K562 (cell line): ENCODE measurements at regions not wholly inside any gene's neighbourhood (a gene's known extent, or its start where the extent isn't known, plus 50 kb on each side); places are given as distances from the start of the nearest gene placed in this dataset.

Experiments
- ATAC-seq: fragments of 200-7000 bp; cut with Tn5 transposase; 3 replicates; pipeline ENCODE4 v1.9.1; 2020; ENCODE audit warnings: moderate library complexity
- BruUV-seq: library from RNA; stranded (reverse); fragments of 400-500 nt; replicated peaks from 2 replicates; lab custom pipeline; 2021; lab: Mats Ljungman, UMichigan
- CTCF ChIA-PET: fragments of 300-600 bp; formaldehyde crosslinking; extraction: SDS; loops from one replicate; lab custom pipeline; 2021; ENCODE audit warnings: low intra/inter-chr PET ratio; lab: Yijun Ruan, JAX
- POLR2A ChIA-PET: fragments of 300-600, 350-650 bp; sonication (Branson Sonifier 250); formaldehyde crosslinking; extraction: SDS; loops from one replicate; lab custom pipeline; 2021; ENCODE audit warnings: antibody characterized with exemption, inconsistent platforms; lab: Yijun Ruan, JAX
- DNase-seq, 4 experiments: peaks; one replicate each; pipeline versions ENCODE4 v3.0.0 to v3.0.0-alpha.2; 2011 to 2018; ENCODE audit warnings: low spot score in 3 of 4, mixed read lengths in 3 of 4; ENCODE audit errors: extremely low read depth in 1 of 4
- FAIRE-seq: peaks from 2 replicates; lab custom pipeline; 2011; peaks lifted over from hg19 to GRCh38; lab: Jason Lieb, UNC
- H2AFZ ChIP-seq: 2 replicates; pipeline ENCODE4 v1.6.0; 2011; ENCODE audit warnings: low read depth, low read length, control low read depth, inconsistent platforms
- H3K27ac ChIP-seq: fragments of 200-600 bp; 3 replicates; pipeline ENCODE4 v1.8.0; 2011; ENCODE audit warnings: low read depth, mild to moderate bottlenecking, control low read depth, inconsistent platforms, low read length, moderate library complexity, mixed read lengths; ENCODE audit errors: extremely low read depth
- H3K27me3 ChIP-seq, 2 experiments: fragments of 300-600 bp in 1 of 2; 2 replicates in 1 of 2; 3 replicates in 1 of 2; pipeline versions ENCODE4 v1.6.0 to v1.8.0; 2011; ENCODE audit warnings: inconsistent platforms in 2 of 2, low read length in 2 of 2, mild to moderate bottlenecking in 1 of 2, mixed read lengths in 1 of 2, moderate library complexity in 1 of 2; ENCODE audit not compliant: control insufficient read depth in 2 of 2, insufficient read depth in 2 of 2
- H3K36me3 ChIP-seq: fragments of 300-600 bp; 3 replicates; pipeline ENCODE4 v1.8.0; 2011; ENCODE audit warnings: mild to moderate bottlenecking, low read length, inconsistent platforms; ENCODE audit not compliant: control insufficient read depth, insufficient read depth
- H3K4me1 ChIP-seq, 2 experiments: fragments of 200-600 bp in 1 of 2; replicated peaks in 1 of 2; 2 replicates in 1 of 2; 3 replicates in 1 of 2; pipeline versions ENCODE4 v1.5.1 to v1.8.0; 2011; ENCODE audit warnings: inconsistent platforms in 2 of 2, low read length in 2 of 2, mild to moderate bottlenecking in 1 of 2, mixed read lengths in 1 of 2, moderate library complexity in 1 of 2; ENCODE audit not compliant: control insufficient read depth in 2 of 2, insufficient read depth in 2 of 2
- H3K4me2 ChIP-seq: 2 replicates; pipeline ENCODE4 v1.6.1; 2011; ENCODE audit warnings: low read length, control low read depth, inconsistent platforms, mixed read lengths; ENCODE audit not compliant: insufficient read depth
- H3K4me3 ChIP-seq: fragments of 200-600 bp; sonication (generic), shearing (Covaris generic); 2 replicates; pipeline ENCODE4 v1.5.1; 2016; ENCODE audit warnings: control low read depth, inconsistent platforms
- H3K79me2 ChIP-seq: fragments of 200-600 bp; 3 replicates; pipeline ENCODE4 v1.8.0; 2011; ENCODE audit warnings: low read length, inconsistent platforms; ENCODE audit not compliant: control insufficient read depth, insufficient read depth
- H3K9ac ChIP-seq, 2 experiments: 2 replicates each; pipeline versions ENCODE4 v1.6.0 to v1.6.1; 2011; ENCODE audit warnings: low read depth in 2 of 2, low read length in 2 of 2, control low read depth in 1 of 2, inconsistent platforms in 1 of 2, mild to moderate bottlenecking in 1 of 2, mixed read lengths in 1 of 2; ENCODE audit not compliant: insufficient read depth in 1 of 2
- H3K9me1 ChIP-seq: one replicate; pipeline ENCODE4 v1.6.0; 2011; ENCODE audit warnings: inconsistent platforms, mild to moderate bottlenecking, low read length, moderate library complexity; ENCODE audit not compliant: control insufficient read depth, insufficient read depth
- H3K9me3 ChIP-seq: replicated peaks from 2 replicates; pipeline ENCODE4 v1.5.1; 2011; ENCODE audit warnings: low read depth, low read length, inconsistent platforms; ENCODE audit not compliant: control insufficient read depth, insufficient read depth
- H4K20me1 ChIP-seq: replicated peaks from 2 replicates; pipeline ENCODE4 v1.6.1; 2011; ENCODE audit warnings: low read length, inconsistent platforms, mixed read lengths; ENCODE audit not compliant: control insufficient read depth, insufficient read depth
- CHCHD3 ChIP-seq: fragments of 250-450 bp; sonication (Bioruptor Pico); IDR thresholded peaks from 2 replicates; pipeline ENCODE4 v2.1.2; 2022; ENCODE audit warnings: mild to moderate bottlenecking
- DNMT1 ChIP-seq: fragments of 450-650 bp; IDR thresholded peaks from 2 replicates; pipeline ENCODE4 v1.6.1; 2016; ENCODE audit warnings: antibody characterized with exemption, mild to moderate bottlenecking
- EHMT2 ChIP-seq: fragments of 450-650 bp; IDR thresholded peaks from 2 replicates; pipeline ENCODE4 v1.6.1; 2018; ENCODE audit warnings: antibody characterized with exemption
- HDAC2 ChIP-seq: fragments of 450-650 bp; IDR thresholded peaks from 2 replicates; pipeline ENCODE4 v1.6.1; 2016; ENCODE audit warnings: mild to moderate bottlenecking
- POU5F1 ChIP-seq: fragments of 150-350 bp; IDR thresholded peaks from 2 replicates; pipeline ENCODE4 v1.6.1; 2014; ENCODE audit warnings: borderline replicate concordance, low read length, low read depth, mild to moderate bottlenecking; ENCODE audit not compliant: partially characterized antibody
- RFX1 ChIP-seq: fragments of 450-650 bp; IDR thresholded peaks from 2 replicates; pipeline ENCODE4 v1.6.1; 2016; ENCODE audit warnings: mild to moderate bottlenecking, moderate library complexity
- STAT5B ChIP-seq: fragments of 250-450 bp; sonication (Bioruptor Pico); IDR thresholded peaks from 2 replicates; pipeline ENCODE4 v1.8.0; 2021; ENCODE audit warnings: mild to moderate bottlenecking, inconsistent platforms
- XRCC4 ChIP-seq: IDR thresholded peaks from one replicate; pipeline ENCODE4 v1.6.1; 2011; ENCODE audit not compliant: insufficient read depth, insufficient read length; ENCODE audit errors: extremely low read depth
- WGBS: fragments of 100-300 bp; shearing (Covaris generic); methylation state at CpG from one replicate; pipeline ENCODE4 v1.1.6; 2016; ENCODE audit warnings: low coverage, mixed read lengths; ENCODE audit not compliant: insufficient coverage; ENCODE audit errors: missing lambda C conversion rate; 5-methylcytosine and 5-hydroxymethylcytosine counted together
- in situ Hi-C: fragments of 300-500 bp; cut with MboI; formaldehyde crosslinking; loops from 4 replicates; pipeline ENCODE4 v1.15.0; 2018; ENCODE audit warnings: inconsistent platforms, mixed read lengths
- intact Hi-C: fragments of 100-400 bp; cut with micrococcal nuclease; formaldehyde crosslinking; loops from 2 replicates; pipeline ENCODE4 v1.14.2; 2022
- TF ChIP-seq, protein P1 (sequence below), 2 experiments: fragments of 450-650 bp in 1 of 2; sonication (generic) in 1 of 2; formaldehyde crosslinking; conservative IDR thresholded peaks; 2 replicates each; pipeline versions ENCODE4 v1.4.0 to v1.8.1; 2020 to 2022; ENCODE audit warnings: mild to moderate bottlenecking in 1 of 2, missing genetic modification reagents in 1 of 2
- TF ChIP-seq, protein P2 (sequence below): fragments of 250-450 bp; sonication (Bioruptor Pico); IDR thresholded peaks from 2 replicates; pipeline ENCODE4 v1.8.0; 2021; ENCODE audit warnings: moderate library complexity, mild to moderate bottlenecking, inconsistent platforms

DNA sequence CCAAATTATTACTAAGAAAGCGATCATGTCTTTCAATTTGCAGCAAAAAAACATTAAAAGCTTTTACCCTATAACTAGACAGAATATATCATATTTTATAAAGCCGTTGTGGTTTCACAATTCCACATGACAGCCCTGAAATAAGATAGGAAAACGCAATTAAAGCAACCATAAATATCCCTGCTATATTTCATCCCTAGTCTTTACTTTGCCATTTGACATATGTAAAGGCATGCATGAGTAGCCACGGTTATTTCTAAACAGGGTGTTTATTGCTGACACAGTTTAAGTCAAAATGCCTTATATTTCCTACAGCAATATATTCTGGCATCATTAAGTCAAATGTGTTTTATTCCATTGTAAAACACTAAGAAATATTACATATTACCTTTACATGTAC is 239.9 kb downstream of the DSEL start (continued):
- TF ChIP-seq, protein P1, sequence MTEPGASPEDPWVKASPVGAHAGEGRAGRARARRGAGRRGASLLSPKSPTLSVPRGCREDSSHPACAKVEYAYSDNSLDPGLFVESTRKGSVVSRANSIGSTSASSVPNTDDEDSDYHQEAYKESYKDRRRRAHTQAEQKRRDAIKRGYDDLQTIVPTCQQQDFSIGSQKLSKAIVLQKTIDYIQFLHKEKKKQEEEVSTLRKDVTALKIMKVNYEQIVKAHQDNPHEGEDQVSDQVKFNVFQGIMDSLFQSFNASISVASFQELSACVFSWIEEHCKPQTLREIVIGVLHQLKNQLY (CRISPR knock-in tag; conservative IDR thresholded peaks at IDR 0.05): no peak
- no peak for TF ChIP-seq EHMT2
- TF ChIP-seq, all 486 proteins: peak for 0

DNA sequence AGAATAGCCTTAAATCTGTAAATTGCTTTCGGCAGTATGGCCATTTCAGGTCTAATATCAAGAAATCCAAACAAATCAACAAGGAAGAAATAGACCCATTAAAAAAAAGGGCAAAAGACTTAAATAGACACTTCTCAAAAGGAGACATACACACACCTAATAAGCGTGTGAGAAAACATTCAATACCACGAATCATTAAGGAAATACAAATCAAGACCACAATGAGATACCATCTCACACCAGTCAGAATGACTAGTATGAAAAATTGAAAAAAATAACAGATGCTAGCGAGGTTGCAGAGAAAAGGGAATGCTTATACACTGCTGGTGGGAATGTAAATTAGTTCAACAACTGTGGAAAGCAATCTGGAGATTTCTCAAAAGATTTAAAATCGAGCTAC is 243.2 kb downstream of the DSEL start:
- no peak overlapping the region for H3K9ac ChIP-seq
- H3K4me2 ChIP-seq: no peak overlapping the region
- DNase-seq (no peak), FAIRE-seq (no peak), ATAC-seq (no peak)
- intact Hi-C loops (no loop called here), in situ Hi-C loops (no loop called here)
- H3K27ac ChIP-seq: no peak overlapping the region
- H3K4me3 ChIP-seq: no peak overlapping the region
- H4K20me1 ChIP-seq: no peaks in the 10 kb centered on the region
- ChIA-PET CTCF (no interaction called here), POLR2A (no interaction called here)
- TF ChIP-seq, protein P2, sequence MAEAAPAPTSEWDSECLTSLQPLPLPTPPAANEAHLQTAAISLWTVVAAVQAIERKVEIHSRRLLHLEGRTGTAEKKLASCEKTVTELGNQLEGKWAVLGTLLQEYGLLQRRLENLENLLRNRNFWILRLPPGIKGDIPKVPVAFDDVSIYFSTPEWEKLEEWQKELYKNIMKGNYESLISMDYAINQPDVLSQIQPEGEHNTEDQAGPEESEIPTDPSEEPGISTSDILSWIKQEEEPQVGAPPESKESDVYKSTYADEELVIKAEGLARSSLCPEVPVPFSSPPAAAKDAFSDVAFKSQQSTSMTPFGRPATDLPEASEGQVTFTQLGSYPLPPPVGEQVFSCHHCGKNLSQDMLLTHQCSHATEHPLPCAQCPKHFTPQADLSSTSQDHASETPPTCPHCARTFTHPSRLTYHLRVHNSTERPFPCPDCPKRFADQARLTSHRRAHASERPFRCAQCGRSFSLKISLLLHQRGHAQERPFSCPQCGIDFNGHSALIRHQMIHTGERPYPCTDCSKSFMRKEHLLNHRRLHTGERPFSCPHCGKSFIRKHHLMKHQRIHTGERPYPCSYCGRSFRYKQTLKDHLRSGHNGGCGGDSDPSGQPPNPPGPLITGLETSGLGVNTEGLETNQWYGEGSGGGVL: no peak
- no peak for TF ChIP-seq CHCHD3 (CRISPR knock-in tag)
- TF ChIP-seq POU5F1: no peak
- no peak for TF ChIP-seq DNMT1
- no peak for TF ChIP-seq HDAC2
- no peak for TF ChIP-seq XRCC4
- TF ChIP-seq STAT5B (CRISPR knock-in tag): no peak
- TF ChIP-seq RFX1: no peak
- H3K9me1 ChIP-seq: no peaks in the 10 kb centered on the region
- BruUV-seq: no TSS peak
- no peaks in the 10 kb centered on the region for H3K36me3 ChIP-seq
- H3K79me2 ChIP-seq: no peaks in the 10 kb centered on the region
- no peaks in the 10 kb centered on the region for H3K27me3 ChIP-seq
- no peaks in the 10 kb centered on the region for H3K9me3 ChIP-seq
- H2AFZ ChIP-seq: no peak overlapping the region
- 0% methylated on average over 5 of the region's 5 CpGs for WGBS
- H3K4me1 ChIP-seq: no peaks in the 10 kb centered on the region
